ENCODE measurements at regions not wholly inside any gene's neighbourhood (a gene's known extent, or its start where the extent isn't known, plus 50 kb on each side); places are given as distances from the start of the nearest gene placed in this dataset.

- DNase-seq (ENCODE audit: insufficient read length, low spot score) = no peak
- no peak for TF ChIP-seq TAF1 (IDR thresholded peaks at IDR 0.05; ENCODE audit: low read depth, low read length)
- TF ChIP-seq PAX5 (IDR thresholded peaks at IDR 0.05; ENCODE audit: insufficient read depth, low read length, severe bottlenecking) = no peak
- no peak for FAIRE-seq
Measured at GRCh38 chr14:98244162-98244948, 1027.6 kb downstream of the BCL11B start.

DNA sequence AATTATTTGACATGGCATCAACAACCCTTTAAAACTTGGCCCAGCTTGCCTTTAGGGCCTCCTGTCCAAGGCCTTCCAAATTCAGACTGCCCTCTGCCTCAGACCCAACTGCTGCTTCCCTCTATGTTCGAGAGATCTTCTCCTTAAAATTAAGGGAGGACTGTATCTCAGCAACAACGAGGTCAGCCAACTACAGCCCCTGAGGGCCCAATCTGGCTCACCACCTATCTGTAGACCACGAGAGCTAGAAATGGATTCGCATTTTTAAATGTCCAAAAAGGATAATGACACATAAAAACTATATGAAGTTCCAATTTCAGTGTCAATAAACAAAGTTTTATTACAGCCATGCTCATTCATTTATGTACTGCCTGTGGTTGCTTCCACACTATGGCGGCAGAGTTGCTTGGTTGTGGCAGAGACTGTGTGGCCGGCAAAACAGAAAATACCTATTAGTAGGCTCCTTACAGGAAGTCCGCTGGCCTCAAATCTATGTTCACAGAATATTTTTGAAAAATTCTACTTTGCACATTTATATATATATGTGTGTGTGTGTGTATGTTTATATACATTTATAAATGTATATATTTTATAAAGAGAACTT, 1026.9 kb downstream of the BCL11B start:
- DNase-seq (ENCODE audit: insufficient read length, low spot score) (no peak), FAIRE-seq (no peak)
- TF ChIP-seq PAX5 (IDR thresholded peaks at IDR 0.05; ENCODE audit: insufficient read depth, low read length, severe bottlenecking) (no peak), POLR2AphosphoS5 (IDR thresholded peaks at IDR 0.05; ENCODE audit: low read depth, low read length) (no peak), POU2F2 (IDR thresholded peaks at IDR 0.05; ENCODE audit: low read depth, low read length) (no peak), TAF1 (IDR thresholded peaks at IDR 0.05; ENCODE audit: low read depth, low read length) (no peak), POLR2A (IDR thresholded peaks at IDR 0.05; ENCODE audit: low read depth, low read length) (no peak), SPI1 (IDR thresholded peaks at IDR 0.05; ENCODE audit: low read depth, low read length) (no peak)

DNA sequence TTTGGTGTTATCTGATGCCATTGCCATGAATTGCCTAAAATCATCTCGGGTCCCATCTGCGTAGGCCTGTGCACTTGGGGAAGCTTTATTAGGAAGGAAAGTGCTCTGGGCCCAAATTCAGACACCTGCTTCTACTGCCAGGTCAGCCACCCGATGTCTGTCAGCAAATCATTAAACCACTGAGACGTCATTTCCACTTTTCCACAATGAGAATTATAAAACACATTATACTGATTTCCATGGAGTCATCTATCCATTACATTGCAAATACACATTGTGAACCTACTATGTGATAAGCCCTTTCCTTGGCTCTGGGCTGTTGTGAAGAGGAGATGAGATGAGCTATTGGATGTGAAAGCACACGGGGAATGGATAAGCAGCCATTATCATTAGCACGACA, 1022.9 kb downstream of the BCL11B start:
- FAIRE-seq = no peak

GRCh38 chr14:98249476-98249875, 1022.5 kb downstream of the BCL11B start:
- no peak for FAIRE-seq
- DNase-seq (ENCODE audit: insufficient read length, low spot score) = no peak
- TF ChIP-seq TAF1 (IDR thresholded peaks at IDR 0.05; ENCODE audit: low read depth, low read length) = no peak
- no peak for TF ChIP-seq POLR2A (IDR thresholded peaks at IDR 0.05; ENCODE audit: low read depth, low read length)
- no peak for TF ChIP-seq SPI1 (IDR thresholded peaks at IDR 0.05; ENCODE audit: low read depth, low read length)
- TF ChIP-seq POLR2AphosphoS5 (IDR thresholded peaks at IDR 0.05; ENCODE audit: low read depth, low read length) = no peak
- TF ChIP-seq POU2F2 (IDR thresholded peaks at IDR 0.05; ENCODE audit: low read depth, low read length) = no peak
- TF ChIP-seq PAX5 (IDR thresholded peaks at IDR 0.05; ENCODE audit: insufficient read depth, low read length, severe bottlenecking) = no peak

More for the DNA sequence above, 1022.9 kb downstream of the BCL11B start:
- no peak for TF ChIP-seq PAX5 (IDR thresholded peaks at IDR 0.05; ENCODE audit: insufficient read depth, low read length, severe bottlenecking)
- TF ChIP-seq POLR2A (IDR thresholded peaks at IDR 0.05; ENCODE audit: low read depth, low read length) = no peak
- no peak for TF ChIP-seq POU2F2 (IDR thresholded peaks at IDR 0.05; ENCODE audit: low read depth, low read length)
- no peak for TF ChIP-seq POLR2AphosphoS5 (IDR thresholded peaks at IDR 0.05; ENCODE audit: low read depth, low read length)
- TF ChIP-seq SPI1 (IDR thresholded peaks at IDR 0.05; ENCODE audit: low read depth, low read length) = no peak
- DNase-seq (ENCODE audit: insufficient read length, low spot score) = no peak

GRCh38 chr14:98252820-98253219, 1019.2 kb downstream of the BCL11B start:
- no peak for TF ChIP-seq POU2F2 (IDR thresholded peaks at IDR 0.05; ENCODE audit: low read depth, low read length)
- TF ChIP-seq PAX5 (IDR thresholded peaks at IDR 0.05; ENCODE audit: insufficient read depth, low read length, severe bottlenecking) = no peak
- TF ChIP-seq POLR2AphosphoS5 (IDR thresholded peaks at IDR 0.05; ENCODE audit: low read depth, low read length) = no peak
- no peak for TF ChIP-seq SPI1 (IDR thresholded peaks at IDR 0.05; ENCODE audit: low read depth, low read length)
- TF ChIP-seq TAF1 (IDR thresholded peaks at IDR 0.05; ENCODE audit: low read depth, low read length) = no peak
- no peak for TF ChIP-seq POLR2A (IDR thresholded peaks at IDR 0.05; ENCODE audit: low read depth, low read length)
- FAIRE-seq (no peak), DNase-seq (ENCODE audit: insufficient read length, low spot score) (no peak)

- TF ChIP-seq TAF1 (IDR thresholded peaks at IDR 0.05; ENCODE audit: low read depth, low read length) (no peak), POLR2A (IDR thresholded peaks at IDR 0.05; ENCODE audit: low read depth, low read length) (no peak), SPI1 (IDR thresholded peaks at IDR 0.05; ENCODE audit: low read depth, low read length) (no peak), POU2F2 (IDR thresholded peaks at IDR 0.05; ENCODE audit: low read depth, low read length) (no peak)
- no peak for FAIRE-seq
- no peak for DNase-seq (ENCODE audit: insufficient read length, low spot score)
Measured at GRCh38 chr14:98259881-98260280, 1012.1 kb downstream of the BCL11B start.

DNA sequence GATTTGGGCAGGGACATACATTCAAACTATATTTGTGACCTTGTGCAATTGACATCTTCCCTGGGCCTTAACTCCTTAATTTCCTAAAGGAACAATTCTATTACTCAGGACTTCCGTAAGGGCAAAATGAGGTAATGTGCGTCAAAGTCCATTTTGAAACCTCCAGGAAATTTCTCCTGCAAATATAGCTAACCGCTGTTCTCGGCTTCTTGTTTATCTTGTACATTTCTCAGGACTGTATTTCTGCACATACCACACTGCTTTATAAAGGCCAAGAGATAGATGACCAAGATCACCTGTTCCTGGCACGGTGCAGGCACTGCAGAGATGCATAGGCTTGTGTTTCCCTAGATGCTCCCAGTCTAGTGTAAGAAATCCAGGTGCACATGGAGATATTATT, 1009.4 kb downstream of the BCL11B start:
- FAIRE-seq = no peak
- TF ChIP-seq PAX5 (IDR thresholded peaks at IDR 0.05; ENCODE audit: insufficient read depth, low read length, severe bottlenecking) (no peak), POU2F2 (IDR thresholded peaks at IDR 0.05; ENCODE audit: low read depth, low read length) (no peak), TAF1 (IDR thresholded peaks at IDR 0.05; ENCODE audit: low read depth, low read length) (no peak), POLR2A (IDR thresholded peaks at IDR 0.05; ENCODE audit: low read depth, low read length) (no peak), SPI1 (IDR thresholded peaks at IDR 0.05; ENCODE audit: low read depth, low read length) (no peak), POLR2AphosphoS5 (IDR thresholded peaks at IDR 0.05; ENCODE audit: low read depth, low read length) (no peak)
- DNase-seq (ENCODE audit: insufficient read length, low spot score) = no peak

GRCh38 chr14:98269533-98269932, 1002.5 kb downstream of the BCL11B start:
- no peak for TF ChIP-seq POLR2A (IDR thresholded peaks at IDR 0.05; ENCODE audit: low read depth, low read length)
- TF ChIP-seq SPI1 (IDR thresholded peaks at IDR 0.05; ENCODE audit: low read depth, low read length) = no peak
- TF ChIP-seq PAX5 (IDR thresholded peaks at IDR 0.05; ENCODE audit: insufficient read depth, low read length, severe bottlenecking) = no peak
- no peak for TF ChIP-seq POU2F2 (IDR thresholded peaks at IDR 0.05; ENCODE audit: low read depth, low read length)
- no peak for TF ChIP-seq TAF1 (IDR thresholded peaks at IDR 0.05; ENCODE audit: low read depth, low read length)
- no peak for TF ChIP-seq POLR2AphosphoS5 (IDR thresholded peaks at IDR 0.05; ENCODE audit: low read depth, low read length)
- DNase-seq (ENCODE audit: insufficient read length, low spot score) (no peak), FAIRE-seq (no peak)

- no peak for TF ChIP-seq TAF1 (IDR thresholded peaks at IDR 0.05; ENCODE audit: low read depth, low read length)
- no peak for DNase-seq (ENCODE audit: insufficient read length, low spot score)
- no peak for FAIRE-seq
Measured at GRCh38 chr14:98270201-98270600, 1001.8 kb downstream of the BCL11B start.

- FAIRE-seq (no peak), DNase-seq (ENCODE audit: insufficient read length, low spot score) (no peak)
- TF ChIP-seq POU2F2 (IDR thresholded peaks at IDR 0.05; ENCODE audit: low read depth, low read length) = no peak
- no peak for TF ChIP-seq SPI1 (IDR thresholded peaks at IDR 0.05; ENCODE audit: low read depth, low read length)
- no peak for TF ChIP-seq POLR2AphosphoS5 (IDR thresholded peaks at IDR 0.05; ENCODE audit: low read depth, low read length)
- TF ChIP-seq TAF1 (IDR thresholded peaks at IDR 0.05; ENCODE audit: low read depth, low read length) = no peak
- TF ChIP-seq PAX5 (IDR thresholded peaks at IDR 0.05; ENCODE audit: insufficient read depth, low read length, severe bottlenecking) = no peak
- no peak for TF ChIP-seq POLR2A (IDR thresholded peaks at IDR 0.05; ENCODE audit: low read depth, low read length)
Measured at GRCh38 chr14:98274596-98274995, 997.4 kb downstream of the BCL11B start.

Data from GM12891 (cell line).